Tongue (tissue), 1 donor: ENCODE measurements at regions not wholly inside any gene's neighbourhood (a gene's known extent, or its start where the extent isn't known, plus 50 kb on each side); places are given as distances from the start of the nearest gene placed in this dataset.
"Not testable (repeated sequence)": the region's sequence is repeated elsewhere in the genome, so short reads cannot be mapped to it uniquely, and the experiment has no call there.

ENCODE experiments used
- DNase-seq: peaks from one replicate; pipeline ENCODE4 v3.0.0-alpha.2; 2015

DNA sequence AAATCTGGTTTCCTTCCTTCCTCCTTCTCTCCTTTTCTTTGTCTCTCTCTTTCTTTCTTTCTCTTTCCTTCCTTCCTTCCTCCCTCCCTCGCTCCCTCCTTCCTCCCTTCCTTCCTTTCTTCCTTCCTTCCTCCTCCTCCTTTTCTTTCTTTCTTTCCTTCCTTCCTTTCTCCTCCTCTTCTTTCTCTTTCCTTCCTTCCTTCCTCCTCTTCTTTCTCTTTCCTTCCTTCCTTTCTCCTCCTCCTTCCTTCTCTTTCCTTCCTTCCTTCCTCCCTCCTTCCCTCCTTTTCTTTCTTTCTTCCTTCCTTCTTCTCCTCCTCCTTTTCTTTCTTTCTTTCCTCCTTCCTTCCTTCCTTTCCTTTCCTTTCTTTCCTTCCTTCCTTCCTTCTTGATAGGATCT is 61.2 kb downstream of the VIP start:
- no peak for DNase-seq

DNA sequence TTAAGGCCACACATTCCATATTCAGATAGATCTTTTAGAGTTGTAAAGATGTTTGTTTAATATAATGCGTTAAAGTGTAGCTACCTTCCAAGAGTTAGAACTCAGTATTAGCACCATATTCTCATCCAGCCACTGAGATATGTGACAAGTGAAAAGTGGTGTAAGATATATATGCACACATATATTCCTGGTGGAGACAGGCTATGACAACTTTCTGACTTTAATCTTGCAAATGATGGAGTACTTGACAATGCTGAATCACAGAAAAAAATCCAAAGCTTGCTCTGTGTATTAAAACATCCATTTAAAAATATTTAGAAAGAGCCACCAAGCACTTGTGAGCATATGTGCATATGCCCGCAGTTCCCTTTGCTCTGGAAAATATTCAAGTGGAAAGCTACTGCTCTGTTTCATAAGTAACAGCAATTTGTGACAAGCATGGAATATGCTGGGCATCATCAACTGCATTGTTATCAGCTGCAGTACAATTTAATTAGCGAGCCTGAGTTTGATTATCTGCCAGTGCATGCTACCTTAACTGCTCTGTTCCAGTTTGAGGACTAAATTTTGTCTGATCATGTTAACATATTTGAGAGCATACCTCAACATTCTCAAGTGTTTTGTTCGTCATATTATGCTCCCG is 64.8 kb downstream of the VIP start:
- peak; percentile 3 for DNase-seq

DNA sequence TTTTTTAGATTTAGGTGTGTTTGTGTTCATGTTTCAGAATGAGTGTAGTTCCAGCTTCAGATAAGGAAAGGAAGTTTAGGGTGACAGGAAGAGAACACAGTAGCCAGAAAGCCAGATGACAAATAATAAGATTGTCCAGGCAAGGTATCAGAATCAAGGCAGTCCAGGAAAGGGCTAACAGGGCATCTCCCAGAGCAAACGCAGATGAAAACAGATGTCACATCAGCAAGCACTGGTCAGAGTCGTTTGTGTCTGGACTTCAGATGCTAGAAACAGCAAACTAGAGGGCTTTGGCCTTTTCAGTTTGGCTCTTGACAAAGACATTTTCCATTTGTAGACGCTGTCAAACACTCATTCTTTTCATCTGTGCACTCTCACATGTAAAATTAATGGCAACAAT is 65.5 kb downstream of the VIP start:
- DNase-seq, result no peak

DNA sequence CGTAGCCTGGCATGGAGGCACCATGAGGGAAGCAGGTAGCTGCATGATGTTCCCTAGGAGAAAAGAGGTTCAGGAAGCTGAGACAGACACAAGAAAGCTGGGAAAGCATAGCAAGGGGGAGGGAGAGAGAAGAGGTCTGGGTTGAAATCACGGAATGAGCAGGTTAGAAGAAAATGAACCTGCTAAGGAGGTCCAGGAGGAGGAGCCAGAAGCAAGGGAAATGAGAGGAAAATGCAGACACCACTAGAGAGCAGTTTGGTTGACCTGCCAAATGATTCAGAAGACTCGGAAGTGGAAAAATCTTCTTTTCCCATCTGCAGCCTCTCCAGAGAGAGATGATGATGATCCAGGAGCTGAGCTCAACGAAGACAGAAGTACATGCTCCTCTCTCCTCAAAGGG is 70.9 kb downstream of the VIP start:
- no peak for DNase-seq

DNA sequence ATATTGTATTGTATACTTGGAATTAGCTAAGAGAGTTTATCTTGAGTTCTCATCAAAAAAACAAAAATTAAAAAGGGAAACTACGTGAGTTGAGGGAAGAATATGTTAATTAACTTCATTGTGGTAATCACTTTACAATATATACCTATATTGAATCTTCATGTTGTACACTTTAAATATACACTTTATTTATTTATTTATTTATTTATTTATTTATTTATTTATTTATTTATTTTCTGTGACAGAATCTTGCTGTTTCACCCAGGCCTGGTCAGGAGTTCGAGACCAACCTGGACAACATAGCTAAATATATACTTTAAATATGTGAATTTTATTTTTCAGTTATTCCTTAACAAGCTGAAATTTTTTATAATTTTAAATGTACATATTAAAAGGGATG is 74.1 kb downstream of the VIP start:
- no peak for DNase-seq

DNA sequence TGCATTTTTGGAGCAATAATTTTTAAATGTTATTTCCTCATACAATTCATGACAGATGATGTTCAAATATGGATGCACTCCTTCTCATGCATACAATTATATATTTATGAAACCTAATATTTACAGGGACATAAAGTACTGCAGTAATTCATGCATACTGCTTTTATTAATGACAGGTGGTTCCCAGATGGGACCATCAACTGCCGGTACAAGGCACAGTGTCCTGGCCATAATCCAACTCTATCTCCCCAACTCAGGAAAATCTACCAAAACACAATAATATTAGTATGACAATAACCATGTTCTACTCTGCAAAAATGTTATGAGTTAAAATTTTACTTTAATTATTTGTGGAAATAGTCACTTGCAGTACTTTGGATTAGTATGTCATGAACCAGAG is 77.8 kb downstream of the VIP start:
- DNase-seq, result no peak

DNA sequence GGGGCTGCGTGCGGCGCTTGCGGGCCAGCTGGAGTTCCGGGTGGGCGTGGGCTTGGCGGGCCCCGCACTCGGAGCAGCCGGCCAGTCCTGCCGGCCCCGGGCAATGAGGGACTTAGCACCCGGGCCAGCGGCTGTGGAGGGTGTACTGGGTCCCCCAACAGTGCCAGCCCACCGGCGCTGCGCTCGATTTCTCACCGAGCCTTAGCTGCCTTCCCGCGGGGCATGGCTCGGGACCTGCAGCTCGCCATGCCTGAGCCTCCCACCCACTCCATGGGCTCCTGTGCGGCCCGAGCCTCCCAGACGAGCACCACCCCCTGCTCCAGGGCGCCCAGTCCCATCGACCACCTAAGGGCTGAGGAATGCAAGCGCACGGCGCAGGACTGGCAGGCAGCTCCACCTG is 83.8 kb downstream of the VIP start:
- DNase-seq, result not testable (repeated sequence)

DNA sequence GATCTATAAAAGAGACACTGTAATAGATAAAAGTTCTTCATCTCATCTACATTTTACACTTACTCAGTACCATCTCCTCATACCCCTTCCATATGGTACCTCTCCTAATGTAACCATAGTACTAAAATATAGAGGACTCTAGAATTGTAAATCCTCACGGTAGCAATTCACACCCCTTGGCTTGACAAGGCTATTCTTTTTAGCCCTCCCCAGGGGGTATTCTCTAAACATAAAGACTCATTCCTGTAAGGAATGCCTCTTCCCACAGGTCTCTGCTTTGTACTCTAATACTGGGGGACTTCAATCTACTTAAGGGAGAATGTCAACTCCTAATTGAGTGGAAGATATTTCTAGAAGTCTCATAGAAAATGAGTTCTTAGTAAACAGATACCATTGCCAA is 85.9 kb downstream of the VIP start:
- no peak for DNase-seq

DNA sequence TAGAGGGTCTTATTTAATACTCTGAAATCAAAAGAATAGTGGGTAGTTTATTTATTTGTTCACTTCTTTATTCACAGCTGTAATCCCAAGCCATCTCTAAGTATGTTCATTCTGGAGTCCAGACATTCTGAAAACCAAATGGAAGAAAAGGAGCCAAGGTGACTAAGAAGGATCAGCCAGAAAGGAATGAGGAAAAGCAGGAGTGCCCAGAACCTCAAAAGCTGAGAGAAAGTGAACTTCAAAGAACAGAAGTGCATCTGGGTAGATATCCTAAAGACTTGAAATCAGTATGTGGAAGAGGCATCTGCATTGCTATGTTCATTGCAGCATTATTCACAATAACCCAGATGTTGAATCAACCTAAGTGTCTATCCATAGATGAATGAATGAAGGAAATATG is 94.8 kb downstream of the VIP start:
- no peak for DNase-seq

DNA sequence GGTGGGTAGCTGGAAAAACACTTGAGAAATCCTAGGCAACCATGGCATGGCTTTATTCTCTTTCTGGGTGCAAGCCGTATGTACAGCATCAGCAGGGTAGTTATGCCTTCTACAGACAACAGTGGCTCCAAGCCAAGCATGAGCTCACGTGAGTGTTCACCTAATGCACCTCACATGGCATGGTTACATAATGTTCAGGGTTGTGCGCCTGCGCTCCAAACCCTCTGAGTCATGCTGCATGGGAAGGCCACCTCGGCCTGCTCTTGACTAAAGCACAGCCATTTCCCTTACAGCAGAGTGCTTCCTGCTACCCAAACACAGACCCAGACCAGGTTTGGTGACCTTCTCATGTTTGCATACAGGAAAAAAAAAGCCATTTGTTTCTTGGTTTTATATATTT is 96.2 kb downstream of the VIP start:
- no peak for DNase-seq

DNA sequence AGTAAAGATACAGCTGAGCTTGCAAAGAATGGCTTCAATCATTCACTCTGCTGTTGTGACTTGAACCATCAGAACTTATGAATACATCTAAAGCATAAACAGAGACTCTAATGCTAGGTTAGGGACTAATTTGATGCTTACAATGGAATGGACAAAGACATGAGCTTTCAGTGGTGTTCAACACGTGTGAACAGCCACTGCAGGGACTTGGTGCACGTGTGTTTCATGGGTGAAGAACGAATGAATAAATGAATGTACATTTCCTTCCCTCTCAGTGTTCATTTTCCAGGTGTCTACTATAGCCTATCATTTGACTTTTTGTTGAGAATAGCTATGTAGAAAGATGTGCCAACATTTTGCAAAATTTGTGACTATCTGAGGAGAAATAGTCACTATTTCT is 98.3 kb downstream of the VIP start:
- DNase-seq, result no peak

DNA sequence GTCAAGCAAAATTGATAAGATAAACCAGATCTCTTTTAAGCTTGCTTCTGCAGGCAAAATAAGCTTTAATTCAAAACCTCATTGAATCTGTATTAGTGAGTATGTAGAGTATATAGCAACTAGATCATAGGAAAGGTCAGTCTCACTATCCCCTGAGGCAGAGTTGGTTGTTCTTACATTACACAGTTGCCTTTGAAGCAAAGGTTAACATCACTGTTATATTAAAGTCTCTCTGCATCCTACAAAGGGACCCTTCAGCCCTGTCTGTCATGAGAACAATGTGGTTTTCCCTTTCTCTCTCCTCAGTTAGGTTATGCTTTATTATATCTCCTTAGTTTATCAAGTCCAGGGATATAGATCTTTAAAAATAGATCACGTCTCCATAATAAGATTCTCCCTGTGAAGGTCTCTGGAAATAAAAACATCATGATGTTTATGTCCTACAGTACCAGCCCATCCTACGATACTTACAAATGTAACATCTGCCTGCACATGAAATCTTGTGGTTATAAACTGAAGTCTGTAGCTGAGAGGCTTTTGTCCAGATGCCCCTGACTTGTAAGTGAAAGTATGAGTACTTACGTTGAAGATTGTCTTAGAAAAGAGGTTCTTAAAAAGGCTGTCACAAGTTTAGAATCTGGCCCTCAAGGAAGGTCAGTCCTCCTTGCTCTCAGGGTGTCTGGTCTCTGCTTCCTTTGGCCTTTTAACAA is 103.6 kb downstream of the VIP start:
- no peak for DNase-seq

DNA sequence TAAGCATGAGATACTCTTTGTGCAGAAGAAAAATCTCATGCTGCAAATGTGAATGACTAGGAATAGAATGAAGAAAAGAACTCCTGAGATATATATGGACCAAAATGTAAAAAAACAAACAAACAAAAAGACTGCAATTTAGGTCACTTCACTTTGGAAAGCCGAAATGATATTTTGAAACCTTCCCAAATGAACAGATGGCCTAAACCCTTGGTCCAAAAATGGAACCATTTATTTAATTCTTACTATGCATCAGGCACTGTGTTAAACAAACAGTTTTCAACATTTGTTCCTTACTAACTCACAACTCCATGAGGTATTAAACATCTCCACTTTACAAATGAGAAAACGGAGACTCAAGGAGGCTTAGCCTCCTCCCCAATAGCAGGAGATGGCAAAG is 107.5 kb downstream of the VIP start:
- no peak for DNase-seq

DNA sequence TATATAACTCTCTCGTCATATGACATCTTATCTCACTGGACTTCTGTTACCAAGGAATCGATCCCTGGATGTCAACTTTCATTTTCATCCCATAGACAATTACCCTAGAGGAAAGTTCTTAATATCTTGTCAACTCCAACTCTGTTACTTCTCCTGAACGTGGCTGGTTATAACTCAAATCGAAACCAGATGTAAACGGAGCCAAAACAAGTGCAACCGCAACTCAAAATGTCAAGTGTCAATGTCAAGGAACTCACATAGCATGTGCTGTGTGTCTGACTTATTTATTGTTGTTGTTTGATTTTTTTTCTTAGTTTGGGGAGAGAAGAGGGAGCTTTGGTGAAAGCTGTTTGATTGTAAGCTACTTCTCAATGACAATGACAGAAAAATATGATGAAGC is 108.6 kb downstream of the VIP start:
- no peak for DNase-seq

DNA sequence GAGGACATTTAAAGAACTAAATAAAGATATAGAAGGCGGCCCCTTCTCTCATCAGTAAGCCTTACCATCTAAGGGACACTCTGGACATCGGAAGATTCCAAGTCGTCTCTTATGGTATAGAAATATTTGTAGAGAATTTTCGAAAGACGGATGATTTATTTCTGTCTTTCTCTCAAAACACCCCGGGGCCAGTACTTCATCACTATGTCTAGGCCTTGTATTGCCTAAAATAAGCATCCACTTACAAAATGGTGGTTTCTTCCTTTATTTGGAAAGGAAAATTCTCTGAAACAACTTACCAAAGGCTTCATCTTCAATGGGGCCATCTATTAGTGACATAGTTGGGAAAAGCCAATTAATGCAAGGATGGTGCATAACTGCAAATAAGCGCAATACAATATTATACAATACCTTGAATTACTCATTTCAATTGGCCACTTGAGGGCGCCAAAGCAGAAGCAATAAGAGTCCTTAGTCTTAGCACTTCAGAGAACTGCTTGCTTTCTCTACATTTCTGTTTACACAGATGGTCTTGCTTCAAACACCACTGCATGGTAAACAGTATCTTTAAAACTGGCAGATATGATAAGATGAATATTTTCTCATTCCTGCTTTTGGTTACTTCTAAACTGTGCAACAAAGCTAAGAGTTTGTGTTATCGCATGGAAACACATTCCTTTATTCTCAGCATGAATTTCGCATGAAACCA is 113.2 kb downstream of the VIP start:
- peak; percentile 84 for DNase-seq

DNA sequence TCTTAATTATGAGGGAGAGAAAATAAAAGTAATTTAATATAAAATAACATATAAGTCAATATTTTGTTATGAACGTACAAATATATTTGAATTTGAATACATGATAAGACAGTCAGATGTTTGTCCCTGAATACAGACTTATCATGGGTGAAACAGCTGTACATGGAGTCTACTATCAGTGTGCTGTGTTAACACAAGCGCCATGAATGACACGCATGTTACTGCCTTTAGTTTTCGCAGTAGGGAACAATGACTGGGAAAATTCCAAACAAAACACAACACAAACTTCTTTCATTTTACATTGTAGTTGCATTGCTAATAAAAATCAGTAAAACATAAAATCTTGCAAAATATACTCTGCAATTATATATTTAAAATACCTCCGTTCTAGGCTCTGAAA is 108.6 kb downstream of the FBXO5 start:
- DNase-seq, result no peak

DNA sequence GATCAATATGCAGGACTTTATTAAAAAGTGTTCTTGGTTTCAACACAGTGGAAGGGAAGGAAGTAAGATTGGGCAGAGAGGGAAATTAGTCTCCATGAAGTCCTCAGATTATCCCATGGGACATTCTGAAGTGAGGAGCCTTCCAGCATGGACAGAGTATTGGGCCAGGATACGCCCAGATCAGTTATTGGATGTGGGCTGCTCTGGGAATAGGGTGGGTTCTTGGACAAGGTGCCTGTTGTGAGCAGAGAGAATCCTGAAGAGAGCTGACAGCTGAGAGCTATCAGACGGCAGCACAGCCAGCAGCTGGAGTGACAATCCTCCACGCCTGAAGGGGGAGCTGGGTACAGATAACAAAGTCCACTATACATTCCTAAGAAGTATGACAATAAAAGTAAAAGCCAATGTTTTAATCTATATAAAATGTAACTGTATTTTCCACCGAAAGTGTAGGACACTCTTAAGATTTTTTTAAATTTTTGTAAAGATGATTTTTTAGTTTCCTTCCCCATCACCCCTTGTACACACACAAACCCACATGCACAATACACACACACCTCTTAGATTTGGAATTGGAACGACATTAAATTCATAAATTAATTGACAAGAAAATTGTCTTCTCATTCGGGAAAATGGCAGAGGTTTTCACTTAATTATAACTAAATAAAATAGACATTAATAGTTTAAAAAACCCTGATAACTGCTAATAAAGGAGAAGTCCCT is 107.8 kb downstream of the FBXO5 start:
- no peak for DNase-seq

DNA sequence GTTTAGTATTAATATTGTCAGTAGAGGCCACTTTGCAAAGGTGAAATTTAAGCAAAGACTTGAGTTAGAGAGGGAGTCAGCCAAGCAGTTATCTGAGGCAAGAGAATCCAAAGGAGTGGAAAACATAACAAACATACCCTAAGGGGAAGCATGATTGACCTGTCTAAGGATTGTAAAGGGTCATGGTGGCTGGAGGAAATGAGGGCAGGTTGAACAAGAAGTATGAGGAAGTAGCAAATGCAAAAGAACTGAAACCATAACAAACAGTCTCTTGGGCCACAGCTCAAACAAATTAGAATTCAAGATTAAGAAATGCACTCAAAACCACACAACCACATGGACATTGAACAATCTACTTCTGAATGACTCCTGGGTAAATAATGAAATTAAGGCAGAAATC is 103.2 kb downstream of the FBXO5 start:
- no peak for DNase-seq

DNA sequence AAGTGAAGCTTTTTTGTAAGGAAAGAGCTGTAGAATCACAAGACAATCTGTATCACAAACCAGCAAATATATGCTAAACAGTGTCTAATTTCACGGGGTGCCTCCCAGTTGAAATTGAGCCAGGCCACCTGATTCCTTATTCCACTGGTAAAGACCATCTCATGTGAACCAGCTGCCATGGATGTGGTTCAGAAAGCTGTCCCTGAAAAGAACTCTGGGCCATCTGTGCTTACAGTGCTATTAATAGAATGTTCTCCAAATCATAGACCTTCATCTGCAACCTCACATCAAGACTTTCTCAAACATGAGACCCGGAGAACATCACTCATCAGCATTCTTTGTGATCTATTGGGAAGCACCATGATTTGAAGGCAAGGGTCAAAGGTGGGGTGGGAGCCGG is 89.7 kb downstream of the FBXO5 start:
- peak; percentile 61 for DNase-seq

DNA sequence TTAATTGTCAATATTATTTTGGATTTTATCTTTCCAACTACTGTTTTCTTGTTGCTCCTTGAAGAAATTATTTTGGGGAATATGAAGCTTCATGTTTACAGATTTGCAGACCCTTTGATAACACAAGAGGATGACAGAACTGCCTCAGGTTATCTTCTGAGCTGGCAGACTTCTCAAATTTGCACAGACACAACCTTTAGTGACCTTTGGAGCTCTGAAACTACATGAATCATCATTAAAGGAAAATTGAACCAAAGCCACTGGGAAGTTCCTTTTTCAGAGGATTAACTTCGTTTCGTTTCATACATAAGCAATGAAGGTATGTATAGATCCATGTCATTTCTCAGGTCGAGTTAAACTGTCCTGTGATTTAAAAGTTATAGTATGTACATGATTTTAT is 85.9 kb downstream of the FBXO5 start:
- no peak for DNase-seq

DNA sequence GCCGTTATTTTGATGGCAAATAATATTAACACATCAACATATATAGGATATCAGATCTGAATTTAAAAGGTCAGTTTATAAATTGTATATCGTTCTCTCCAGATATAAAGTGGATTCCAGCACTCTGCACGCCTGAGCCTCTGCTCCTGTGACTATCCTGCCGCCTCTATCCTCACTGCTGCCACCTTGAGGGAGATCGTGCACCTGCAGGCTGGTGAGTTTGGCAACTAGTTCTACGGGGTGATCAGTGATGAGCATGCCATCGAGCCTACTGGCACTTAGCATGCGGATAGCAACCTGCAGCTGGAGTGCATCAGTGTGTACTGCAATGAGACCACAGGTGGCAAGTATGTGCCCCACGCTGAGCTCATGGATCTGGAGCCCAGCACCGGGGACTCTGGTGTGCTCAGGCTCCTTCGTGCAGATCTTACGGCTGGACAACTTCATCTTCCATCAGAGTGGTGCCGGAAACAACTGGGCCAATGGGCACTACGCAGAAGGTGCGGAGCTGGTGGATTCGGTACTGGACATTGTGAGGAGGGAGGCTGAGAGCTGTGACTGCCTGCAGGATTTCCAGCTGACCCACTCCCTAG is 84.9 kb downstream of the FBXO5 start:
- DNase-seq, result peak; percentile 59

DNA sequence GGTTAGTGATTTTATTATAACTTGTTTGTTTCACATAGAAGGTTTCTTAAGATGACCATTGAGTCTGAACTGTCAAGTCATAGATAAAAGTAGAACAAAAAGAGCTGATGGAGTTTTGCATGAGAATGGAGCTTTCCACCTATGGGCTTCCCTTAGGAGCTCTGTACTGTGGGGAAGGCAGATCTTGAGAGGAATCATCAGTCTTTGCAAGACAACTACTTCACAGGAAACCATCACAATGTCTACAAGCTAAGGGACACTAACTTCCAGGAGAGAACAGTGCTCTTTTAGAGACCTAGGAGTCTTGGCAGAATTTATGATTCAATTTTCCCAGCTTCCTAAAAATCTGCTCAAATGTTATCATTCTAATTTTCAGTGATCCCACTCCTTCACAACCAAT is 78.2 kb downstream of the FBXO5 start:
- no peak for DNase-seq
